Fibroblast of the aortic adventitia (primary cell): ENCODE measurements at regions not wholly inside any gene's neighbourhood (a gene's known extent, or its start where the extent isn't known, plus 50 kb on each side); places are given as distances from the start of the nearest gene placed in this dataset.

Source experiments
- DNase-seq: peaks from one replicate; pipeline ENCODE4 v3.0.0-alpha.2; 2010; ENCODE audit warnings: low read depth
- H3K4me3 ChIP-seq: 2 replicates; pipeline ENCODE4 v1.5.1; 2011; ENCODE audit warnings: low read depth, mild to moderate bottlenecking, control low read depth, low read length, moderate library complexity
- CTCF ChIP-seq: IDR thresholded peaks from 2 replicates; pipeline ENCODE4 v1.5.1; 2011; ENCODE audit warnings: mild to moderate bottlenecking, low read length, control low read depth, inconsistent platforms; ENCODE audit not compliant: insufficient read depth

DNA sequence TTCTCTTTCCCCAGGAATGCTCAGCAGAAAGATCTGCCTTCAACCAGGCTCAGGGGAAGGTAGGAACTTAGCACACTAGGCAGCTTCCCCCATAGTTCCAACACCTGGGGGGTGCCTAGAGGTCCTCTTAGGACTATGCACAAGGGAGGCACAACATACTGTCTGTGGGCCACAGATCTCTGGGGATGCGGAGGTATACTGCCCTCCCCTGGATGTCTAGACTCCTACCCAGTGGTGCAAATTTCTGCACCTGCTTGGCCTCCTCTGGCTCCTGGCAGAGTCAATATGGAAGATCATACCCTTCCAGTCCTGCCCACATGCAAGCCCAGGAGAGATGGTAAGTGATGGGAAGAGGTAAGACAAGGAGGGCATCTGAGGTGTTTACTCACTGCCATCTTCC lies 247.5 kb upstream of the DAPK1 start:
- H3K4me3 ChIP-seq, result no peak overlapping the region
- no peak for TF ChIP-seq CTCF
- no peak for DNase-seq

DNA sequence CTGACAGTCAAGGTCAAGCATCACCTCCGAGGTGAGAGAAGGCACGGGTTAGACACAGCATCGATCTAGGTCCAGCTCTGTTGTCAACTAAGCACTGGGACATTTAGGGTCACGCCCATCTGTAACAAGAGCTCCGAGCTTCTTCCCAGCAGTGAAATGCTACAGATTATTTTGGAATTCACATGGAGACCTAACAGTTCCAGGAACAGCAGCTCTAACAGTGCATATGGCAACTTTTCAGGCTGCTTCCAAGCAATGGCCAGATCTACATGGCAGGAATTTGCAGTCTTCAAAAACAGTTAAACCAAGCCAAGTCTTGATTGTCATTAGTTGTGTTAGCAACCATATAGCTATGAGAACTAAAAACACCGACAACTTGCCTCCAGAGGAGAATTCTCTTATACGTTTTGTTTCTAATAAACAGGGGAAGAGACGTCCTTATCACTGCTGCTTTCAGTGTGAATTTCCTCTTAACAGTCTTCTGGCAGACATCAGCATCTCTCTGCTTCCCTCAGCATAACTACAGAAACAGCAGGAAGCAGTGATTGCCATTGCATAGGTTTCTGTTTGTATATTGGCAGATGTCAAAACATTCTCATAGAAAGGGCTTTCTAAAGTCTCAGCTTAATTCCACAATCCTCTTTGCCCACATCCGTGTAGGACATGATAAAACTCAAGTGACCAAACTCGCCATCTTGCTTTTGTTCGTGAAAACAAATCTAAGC lies 242.1 kb upstream of the DAPK1 start:
- no peak for TF ChIP-seq CTCF
- H3K4me3 ChIP-seq, result no peak overlapping the region
- peak; percentile 84 for DNase-seq

GRCh38 chr9:87256973-87257372 lies 240.7 kb upstream of the DAPK1 start:
- TF ChIP-seq CTCF, result no peak
- DNase-seq, result no peak
- H3K4me3 ChIP-seq, result no peak overlapping the region

DNA sequence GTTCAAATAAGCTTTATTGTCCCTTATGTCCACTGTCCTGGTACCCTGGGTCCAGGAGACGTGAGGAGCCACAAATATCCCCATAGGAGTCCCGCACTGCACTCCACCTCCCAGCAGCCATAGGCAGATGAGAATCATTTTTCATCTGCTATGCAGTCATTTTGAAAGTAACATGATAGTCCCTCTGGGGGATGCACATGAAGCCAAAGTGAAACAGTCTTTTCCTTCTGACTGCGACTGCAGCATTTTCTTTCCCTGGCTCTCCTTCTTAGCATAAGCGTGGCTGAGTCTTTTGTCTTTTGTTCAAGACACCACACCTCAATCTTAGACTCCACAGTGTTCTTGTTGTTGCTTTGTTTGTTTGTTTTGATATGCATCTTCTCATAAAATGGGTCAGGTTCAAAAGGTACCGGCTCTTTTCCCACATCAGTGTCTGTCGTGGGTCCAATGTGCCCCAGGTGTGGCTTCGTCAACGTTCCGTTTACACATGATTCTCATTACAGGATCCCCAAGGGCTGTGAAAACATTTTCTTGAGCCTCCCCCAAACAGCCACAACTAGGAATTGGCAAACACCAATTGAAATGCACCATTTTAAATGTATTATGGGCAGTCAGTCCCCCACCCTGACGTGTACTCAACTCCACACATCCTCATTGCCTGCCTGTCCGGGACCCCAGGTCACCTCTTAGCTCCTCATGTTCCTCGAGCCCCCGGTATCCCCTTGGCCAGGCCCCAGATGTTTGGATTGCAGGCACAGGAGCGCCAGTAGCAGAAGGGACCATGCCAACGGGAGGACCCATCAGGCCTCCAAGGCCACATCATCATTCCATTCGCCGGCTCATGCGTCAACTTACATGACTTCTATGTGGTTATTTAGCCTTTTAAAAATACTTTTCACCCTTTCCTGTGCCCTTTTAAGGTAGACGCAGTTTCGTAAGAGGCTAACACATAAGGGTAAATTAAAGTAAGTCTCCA lies 237.8 kb upstream of the DAPK1 start:
- DNase-seq, result peak; percentile 68
- no peak for TF ChIP-seq CTCF
- no peak overlapping the region for H3K4me3 ChIP-seq

- no peak for DNase-seq
- H3K4me3 ChIP-seq, result no peak overlapping the region
- no peak for TF ChIP-seq CTCF
Observed at GRCh38 chr9:87263291-87263690, 234.4 kb upstream of the DAPK1 start.

DNA sequence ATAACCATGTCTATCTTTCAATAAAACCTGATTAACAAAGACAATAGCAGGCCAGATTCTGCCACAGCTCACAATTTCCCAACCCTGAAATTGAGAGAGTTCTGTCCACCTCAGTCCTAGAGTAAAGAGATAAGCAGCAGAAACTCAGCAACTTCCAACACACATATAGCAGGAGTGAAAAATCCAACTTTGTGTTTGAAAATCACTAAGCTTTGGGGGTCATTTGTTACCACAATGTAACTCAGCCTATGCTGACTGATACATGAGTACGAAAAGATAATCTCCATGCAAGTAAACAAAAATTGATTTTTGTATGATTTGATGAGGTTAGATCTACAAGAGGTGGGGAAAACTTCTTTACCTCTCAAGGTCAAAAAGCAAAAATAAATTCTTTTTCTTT lies 231.0 kb upstream of the DAPK1 start:
- TF ChIP-seq CTCF, result no peak
- no peak overlapping the region for H3K4me3 ChIP-seq
- no peak for DNase-seq
